Neural cell (in vitro differentiated cells): ENCODE measurements at regions not wholly inside any gene's neighbourhood (a gene's known extent, or its start where the extent isn't known, plus 50 kb on each side); places are given as distances from the start of the nearest gene placed in this dataset.

Experiments used
- CTCF ChIP-seq: fragments of 450-650 bp; IDR thresholded peaks from 2 replicates; pipeline ENCODE4 v1.5.1; 2014; ENCODE audit warnings: antibody characterized with exemption, mild to moderate bottlenecking, moderate library complexity; ENCODE audit not compliant: poor library complexity, severe bottlenecking
- EP300 ChIP-seq: fragments of 450-650 bp; conservative IDR thresholded peaks from 2 replicates; pipeline ENCODE4 v1.6.1; 2014; ENCODE audit warnings: antibody characterized with exemption, mild to moderate bottlenecking, moderate library complexity; ENCODE audit not compliant: poor library complexity, severe bottlenecking
- EZH2 ChIP-seq: fragments of 200-600, 300-800 bp; shearing (Covaris generic), sonication (generic); IDR thresholded peaks from 2 replicates; pipeline ENCODE4 v1.6.1; 2014; ENCODE audit warnings: antibody characterized with exemption, low read length, borderline replicate concordance, mild to moderate bottlenecking; ENCODE audit not compliant: insufficient read depth, poor library complexity, severe bottlenecking
- MXI1 ChIP-seq: fragments of 450-650 bp; conservative IDR thresholded peaks from 2 replicates; pipeline ENCODE4 v1.6.1; 2014; ENCODE audit warnings: antibody characterized with exemption, mild to moderate bottlenecking; ENCODE audit not compliant: poor library complexity, severe bottlenecking
- POLR2AphosphoS5 ChIP-seq: IDR thresholded peaks from 2 replicates; pipeline ENCODE4 v1.6.1; 2012
- RAD21 ChIP-seq: fragments of 450-650 bp; conservative IDR thresholded peaks from 2 replicates; pipeline ENCODE4 v1.6.1; 2014; ENCODE audit warnings: antibody characterized with exemption, mild to moderate bottlenecking, moderate library complexity
- SMC3 ChIP-seq: fragments of 450-650 bp; conservative IDR thresholded peaks from 2 replicates; pipeline ENCODE4 v1.6.1; 2014; ENCODE audit warnings: antibody characterized with exemption, mild to moderate bottlenecking, moderate library complexity; ENCODE audit not compliant: poor library complexity
- TAF1 ChIP-seq: IDR thresholded peaks from 2 replicates; pipeline ENCODE4 v1.6.1; 2012; ENCODE audit warnings: low read depth
- TF ChIP-seq, protein P1 (sequence below): IDR thresholded peaks from 2 replicates; pipeline ENCODE4 v1.6.1; 2012; ENCODE audit warnings: borderline replicate concordance

DNA sequence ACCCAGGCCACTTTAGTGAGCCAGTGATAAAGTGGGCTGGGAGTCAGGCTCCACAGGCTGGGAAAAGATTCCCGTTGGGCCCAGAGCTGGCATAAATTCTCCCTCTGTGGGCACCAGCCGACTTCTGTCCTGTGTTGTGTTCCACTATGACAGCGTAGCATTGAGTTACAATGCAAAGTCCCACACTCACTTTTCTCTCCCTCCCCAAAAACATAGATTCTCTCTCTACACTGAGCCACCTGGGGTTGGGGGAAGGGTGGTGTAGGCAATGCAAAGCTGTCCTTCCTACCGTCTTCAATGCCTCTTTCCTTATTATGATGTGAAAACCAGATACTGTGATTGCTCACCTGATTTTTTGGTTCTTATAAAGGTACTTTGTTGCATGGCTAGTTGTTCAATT is 566.2 kb downstream of the RAPGEF2 start:
- TF ChIP-seq CTCF, result no peak
- no peak for TF ChIP-seq RAD21
- TF ChIP-seq EZH2, result no peak
- TF ChIP-seq, protein P1, sequence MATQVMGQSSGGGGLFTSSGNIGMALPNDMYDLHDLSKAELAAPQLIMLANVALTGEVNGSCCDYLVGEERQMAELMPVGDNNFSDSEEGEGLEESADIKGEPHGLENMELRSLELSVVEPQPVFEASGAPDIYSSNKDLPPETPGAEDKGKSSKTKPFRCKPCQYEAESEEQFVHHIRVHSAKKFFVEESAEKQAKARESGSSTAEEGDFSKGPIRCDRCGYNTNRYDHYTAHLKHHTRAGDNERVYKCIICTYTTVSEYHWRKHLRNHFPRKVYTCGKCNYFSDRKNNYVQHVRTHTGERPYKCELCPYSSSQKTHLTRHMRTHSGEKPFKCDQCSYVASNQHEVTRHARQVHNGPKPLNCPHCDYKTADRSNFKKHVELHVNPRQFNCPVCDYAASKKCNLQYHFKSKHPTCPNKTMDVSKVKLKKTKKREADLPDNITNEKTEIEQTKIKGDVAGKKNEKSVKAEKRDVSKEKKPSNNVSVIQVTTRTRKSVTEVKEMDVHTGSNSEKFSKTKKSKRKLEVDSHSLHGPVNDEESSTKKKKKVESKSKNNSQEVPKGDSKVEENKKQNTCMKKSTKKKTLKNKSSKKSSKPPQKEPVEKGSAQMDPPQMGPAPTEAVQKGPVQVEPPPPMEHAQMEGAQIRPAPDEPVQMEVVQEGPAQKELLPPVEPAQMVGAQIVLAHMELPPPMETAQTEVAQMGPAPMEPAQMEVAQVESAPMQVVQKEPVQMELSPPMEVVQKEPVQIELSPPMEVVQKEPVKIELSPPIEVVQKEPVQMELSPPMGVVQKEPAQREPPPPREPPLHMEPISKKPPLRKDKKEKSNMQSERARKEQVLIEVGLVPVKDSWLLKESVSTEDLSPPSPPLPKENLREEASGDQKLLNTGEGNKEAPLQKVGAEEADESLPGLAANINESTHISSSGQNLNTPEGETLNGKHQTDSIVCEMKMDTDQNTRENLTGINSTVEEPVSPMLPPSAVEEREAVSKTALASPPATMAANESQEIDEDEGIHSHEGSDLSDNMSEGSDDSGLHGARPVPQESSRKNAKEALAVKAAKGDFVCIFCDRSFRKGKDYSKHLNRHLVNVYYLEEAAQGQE, result no peak
- no peak for TF ChIP-seq EP300
- no peak for TF ChIP-seq POLR2AphosphoS5
- no peak for TF ChIP-seq TAF1
- no peak for TF ChIP-seq MXI1
- TF ChIP-seq SMC3, result no peak
